DMS153 treated with DMSO at 0.1 percent for 48 hours (cell line): ENCODE measurements at regions not wholly inside any gene's neighbourhood (a gene's known extent, or its start where the extent isn't known, plus 50 kb on each side); places are given as distances from the start of the nearest gene placed in this dataset.
"Not testable (repeated sequence)": the region's sequence is repeated elsewhere in the genome, so short reads cannot be mapped to it uniquely, and the experiment has no call there.

Source experiments
- DNase-seq: peaks from one replicate; lab custom pipeline; 2025; ENCODE audit not compliant: unreplicated experiment; lab: John Stamatoyannopoulos, UW

DNA sequence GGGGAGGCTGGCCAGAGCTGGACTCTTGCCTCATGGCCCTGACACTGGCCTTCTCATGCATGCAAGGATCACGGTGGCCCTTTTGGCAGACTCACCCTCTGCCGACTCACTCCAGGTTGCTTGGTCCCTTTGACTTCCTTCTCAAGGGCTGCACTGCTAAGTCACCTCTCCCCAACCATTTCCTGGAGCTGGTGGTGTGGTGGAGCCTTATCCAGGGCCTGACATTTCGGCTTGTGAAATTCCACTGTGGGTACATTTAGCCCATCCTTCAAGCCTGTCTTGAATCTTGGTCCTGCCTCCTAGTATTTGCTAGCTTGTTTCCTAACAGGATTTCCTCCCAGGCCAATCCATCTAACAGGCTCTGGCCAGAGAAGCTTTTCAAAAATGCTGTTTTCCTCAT is 52.6 kb upstream of the JUN start:
- DNase-seq, result no peak

GRCh38 chr1:58837886-58838285 is 54.0 kb upstream of the JUN start:
- DNase-seq, result no peak

- DNase-seq, result no peak
Measured at GRCh38 chr1:58839147-58839795, 55.4 kb upstream of the JUN start.

DNA sequence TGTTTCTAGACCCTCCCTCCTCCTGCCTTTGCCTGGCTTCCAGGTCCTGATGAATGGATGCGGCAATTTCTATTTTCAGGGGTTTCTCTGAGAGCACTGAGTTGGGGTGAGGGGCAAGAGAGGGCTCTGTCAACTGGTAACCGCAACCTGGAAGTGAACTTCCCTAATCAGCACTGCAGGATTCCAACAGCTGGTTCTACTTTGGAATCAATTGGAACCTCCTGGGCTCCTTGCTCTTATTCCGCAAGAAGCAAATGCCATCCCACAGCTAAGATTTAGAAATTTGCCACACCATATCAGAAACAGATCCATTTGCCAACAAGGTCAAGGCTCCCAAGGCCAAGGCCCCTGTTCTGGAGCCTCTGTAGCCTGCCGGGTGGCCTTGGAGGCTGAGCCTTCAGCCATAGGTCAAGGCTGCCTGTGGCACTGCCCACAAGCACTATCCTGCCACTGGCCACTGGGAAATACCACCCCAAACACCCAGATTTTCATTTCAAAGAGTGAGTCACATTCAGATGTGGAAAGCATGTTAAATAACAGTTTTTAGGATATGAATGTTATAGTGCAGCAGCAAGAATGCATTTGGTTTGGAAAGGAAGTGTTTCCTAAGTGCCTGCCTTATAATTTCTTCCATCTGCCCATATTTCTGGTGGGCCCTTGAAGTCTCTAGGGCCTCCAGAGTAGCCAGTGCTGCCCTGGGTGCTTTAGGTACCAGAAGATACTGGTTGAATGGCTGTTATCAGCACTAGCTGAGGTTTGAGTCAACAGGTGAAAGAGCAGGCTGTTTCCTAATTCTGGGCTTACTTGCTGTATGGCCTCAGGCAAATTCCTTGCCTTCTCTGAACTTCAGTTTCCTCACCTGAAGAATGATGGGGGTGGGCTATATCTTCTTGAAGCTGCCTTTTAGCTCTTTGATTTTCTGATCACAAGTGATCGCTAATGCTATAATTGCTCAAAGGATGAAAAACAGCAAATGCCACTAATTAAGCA is 56.3 kb upstream of the JUN start:
- no peak for DNase-seq

- DNase-seq, result no peak
Measured at GRCh38 chr1:58841455-58841854, 57.6 kb upstream of the JUN start.

- DNase-seq, result no peak
Measured at GRCh38 chr1:58842941-58843340, 59.1 kb upstream of the JUN start.

DNA sequence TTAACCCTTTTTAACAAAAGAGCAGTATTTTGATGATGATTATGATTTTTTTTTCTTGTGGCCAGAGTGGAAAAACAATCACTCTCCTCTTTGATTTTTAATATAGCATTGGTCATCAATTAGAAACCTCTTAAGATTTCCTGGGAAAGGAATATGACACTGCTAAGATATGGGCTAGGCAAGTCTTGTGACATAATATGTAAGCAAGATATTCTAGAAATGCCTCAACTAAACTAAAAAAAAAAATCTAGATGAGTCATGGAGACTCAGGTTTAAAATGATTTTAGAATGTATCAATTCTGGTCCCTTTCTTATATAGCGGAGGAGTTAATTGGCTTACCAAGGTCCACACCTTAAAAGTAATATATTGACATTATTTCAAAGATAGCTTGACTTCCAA is 60.3 kb upstream of the JUN start:
- DNase-seq, result no peak

DNA sequence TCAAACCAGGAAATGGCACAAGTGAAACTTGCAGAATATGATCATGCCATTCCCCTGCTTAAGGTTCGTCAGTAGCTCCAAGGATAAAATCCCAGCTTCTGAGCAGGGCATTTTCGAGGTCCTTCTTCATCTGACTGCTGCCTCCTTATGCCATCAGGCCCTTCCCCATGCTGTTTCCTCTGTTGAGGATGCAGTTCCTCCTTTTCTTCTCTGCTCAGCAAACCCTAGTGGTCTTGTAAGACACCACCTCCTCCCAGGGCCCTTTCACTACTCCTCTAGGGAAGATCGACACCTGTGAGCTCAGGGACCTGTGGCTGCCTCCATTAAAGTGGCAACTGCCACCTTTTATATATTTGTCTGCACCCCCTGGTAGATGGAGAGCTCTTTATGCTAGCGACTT is 62.1 kb upstream of the JUN start:
- DNase-seq, result no peak

DNA sequence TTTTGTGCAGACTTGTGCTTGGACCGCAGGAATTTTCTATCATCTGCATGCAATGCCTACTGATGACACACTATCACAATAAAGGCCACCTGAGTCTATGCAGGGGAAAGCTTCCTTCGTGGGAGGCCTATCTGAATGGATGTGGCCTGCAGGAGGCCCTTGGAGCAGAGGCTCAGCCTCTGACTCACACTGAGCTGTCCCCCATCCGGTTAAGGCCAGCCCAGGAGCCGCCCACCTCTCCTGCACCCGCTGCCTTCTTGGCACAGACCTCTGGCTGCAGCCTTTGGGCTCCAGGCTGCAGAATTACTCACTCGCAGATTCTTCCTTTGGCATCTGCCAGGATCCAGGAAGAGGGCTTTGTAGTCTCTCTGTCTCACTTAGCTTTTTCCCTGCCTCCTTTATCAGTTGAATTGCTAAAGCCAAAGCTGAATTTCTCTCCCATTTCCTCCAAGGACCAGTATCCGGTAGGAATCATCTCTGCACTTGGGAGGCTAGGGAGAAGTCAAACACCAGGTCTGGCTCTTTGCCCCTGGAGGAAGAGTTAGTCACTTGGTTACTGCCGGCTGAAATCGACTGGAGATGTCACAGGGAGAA is 65.1 kb upstream of the JUN start:
- DNase-seq, result no peak

DNA sequence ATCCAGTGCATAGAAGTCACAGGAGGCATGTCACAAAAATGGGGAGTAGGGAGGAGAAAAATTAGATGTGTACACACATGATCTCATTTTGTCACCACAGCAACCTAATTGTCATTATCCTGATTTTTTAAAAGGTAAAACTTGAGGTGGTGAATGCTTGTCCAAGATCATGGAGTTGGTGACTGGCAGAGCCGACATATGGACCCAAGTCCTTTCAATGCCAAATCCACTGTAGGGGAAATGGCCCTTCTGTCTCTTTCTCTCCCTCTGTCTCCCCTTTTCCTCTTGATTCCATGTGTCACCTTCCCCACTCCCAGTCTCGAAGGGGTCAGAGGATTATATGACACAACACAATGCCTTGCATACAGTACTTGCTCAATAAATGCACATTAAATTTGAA is 65.7 kb upstream of the JUN start:
- DNase-seq, result no peak

GRCh38 chr1:58850636-58851035 is 66.8 kb upstream of the JUN start:
- DNase-seq, result no peak

GRCh38 chr1:58852731-58853485 is 69.1 kb upstream of the JUN start:
- DNase-seq, result no peak

- no peak for DNase-seq
Measured at GRCh38 chr1:58854576-58854975, 70.7 kb upstream of the JUN start.

DNA sequence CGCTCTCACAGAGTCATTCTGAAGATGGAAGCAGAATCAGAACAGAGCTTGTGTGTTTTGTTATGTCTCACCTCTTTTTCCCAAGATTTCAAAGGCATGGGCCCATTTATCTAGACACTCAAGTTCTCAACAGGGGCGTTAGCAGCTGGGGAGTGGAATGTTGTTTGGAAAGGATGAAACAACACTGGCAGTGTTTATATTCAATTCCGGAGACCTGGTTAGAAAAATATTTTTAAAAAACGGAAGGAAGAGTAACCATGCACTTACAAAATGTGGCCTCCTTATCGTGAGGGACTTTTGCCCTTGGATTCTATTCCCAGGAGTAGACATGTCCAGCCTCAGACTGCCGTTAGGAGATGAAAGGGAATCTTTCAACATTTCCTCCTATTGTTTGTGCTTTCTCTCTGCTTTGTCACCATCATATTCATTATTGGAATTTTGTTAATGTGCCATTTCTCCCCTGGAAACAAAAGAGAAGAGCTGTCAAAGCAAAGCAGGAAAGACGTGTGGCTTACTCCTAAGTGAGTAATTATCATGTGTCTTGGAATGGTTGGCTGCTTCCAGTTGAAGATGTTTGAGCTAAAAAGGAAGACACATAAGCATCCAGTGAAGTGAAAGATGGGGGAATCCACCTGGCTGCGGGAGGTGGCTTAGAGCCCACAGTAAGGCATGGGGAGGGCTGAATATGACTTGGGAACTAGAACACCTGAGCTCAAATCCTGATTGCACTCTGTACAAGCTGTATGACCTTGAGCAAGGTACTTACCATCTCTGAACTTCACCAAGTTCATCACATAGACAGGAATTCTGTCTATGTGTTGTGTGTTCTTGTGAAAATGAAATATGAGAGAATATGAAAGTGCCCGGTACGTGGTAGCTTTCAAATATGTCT is 71.7 kb upstream of the JUN start:
- no peak for DNase-seq

DNA sequence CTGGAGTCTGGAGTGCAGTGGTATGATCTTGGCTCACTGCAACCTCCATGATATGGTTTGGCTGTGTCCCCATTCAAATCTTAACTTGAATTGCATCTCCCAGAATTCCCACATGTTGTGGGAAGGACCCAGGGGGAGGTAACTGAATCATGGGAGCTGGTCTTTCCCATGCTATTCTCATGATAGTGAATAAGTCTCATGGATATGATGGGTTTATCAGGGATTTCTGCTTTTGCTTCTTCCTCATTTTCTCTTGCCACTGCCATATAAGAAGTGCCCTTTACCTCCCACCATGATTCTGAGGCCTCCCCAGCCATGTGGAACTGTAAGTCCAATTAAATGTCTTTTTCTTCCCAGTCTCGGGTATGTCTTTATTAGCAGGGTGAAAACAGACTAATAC is 72.4 kb upstream of the JUN start:
- not testable (repeated sequence) for DNase-seq

DNA sequence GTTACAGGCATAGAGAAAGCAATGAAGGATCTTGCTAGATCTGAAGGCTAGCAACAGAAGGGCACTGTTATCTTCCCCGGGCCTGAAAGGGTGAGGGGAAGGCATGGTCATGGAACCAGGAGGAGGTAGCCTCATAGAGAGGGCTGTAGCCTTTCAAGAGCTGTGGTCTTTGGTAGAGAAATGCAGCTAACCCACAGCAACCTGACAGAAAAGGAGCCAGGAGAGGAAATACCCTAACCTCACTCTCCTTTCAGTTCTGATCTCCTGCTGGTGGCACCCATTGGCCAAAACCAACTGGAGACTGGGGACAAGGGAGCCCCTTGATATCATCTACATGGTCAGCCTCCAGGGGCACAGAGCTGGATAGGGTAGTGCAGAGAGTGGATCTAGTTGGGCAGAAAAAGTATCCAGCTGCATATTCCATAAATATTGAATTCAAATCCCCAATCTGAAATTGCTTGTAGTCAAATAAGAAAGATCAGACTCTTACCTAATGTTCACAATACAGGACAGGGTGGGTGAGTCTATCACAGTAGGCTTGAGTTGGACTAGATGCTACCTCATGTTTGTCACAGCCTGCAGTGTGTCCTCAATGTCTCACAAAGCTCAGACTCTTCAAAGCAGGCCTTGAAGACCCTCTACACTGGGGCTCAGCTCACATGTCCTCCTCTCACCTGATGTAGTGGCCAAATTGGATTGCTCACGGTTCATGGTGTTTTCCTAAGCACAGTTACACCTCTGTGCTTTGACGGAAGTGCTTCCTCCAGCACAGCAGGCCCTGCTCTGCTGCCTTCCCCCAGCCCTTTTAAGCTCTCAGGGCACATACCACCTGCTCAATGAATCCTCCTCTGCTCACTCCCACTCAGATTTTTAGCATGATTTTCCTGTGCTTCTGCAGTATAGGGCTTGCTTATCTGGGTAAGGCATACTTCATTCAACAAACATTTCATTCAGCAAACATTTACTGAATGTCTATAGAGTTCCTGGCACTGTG is 74.1 kb upstream of the JUN start:
- no peak for DNase-seq

- DNase-seq, result no peak
Measured at GRCh38 chr1:58859769-58860485, 76.1 kb upstream of the JUN start.

- no peak for DNase-seq
Measured at GRCh38 chr1:58861076-58861475, 77.2 kb upstream of the JUN start.
